ENCODE measurements at regions not wholly inside any gene's neighbourhood (a gene's known extent, or its start where the extent isn't known, plus 50 kb on each side); places are given as distances from the start of the nearest gene placed in this dataset.

GRCh38 chr15:101124731-101125451 is 127.0 kb downstream of the CHSY1 start:
- FAIRE-seq (no peak), DNase-seq (ENCODE audit: extremely low read depth in 1 of 4, low spot score in 3 of 4) (no peak), ATAC-seq (no peak)
- CTCF ChIA-PET (ENCODE audit: low intra/inter-chr PET ratio): no interaction called here
- peaks cover 2% of the 10 kb centered on the region; the same call in 1 of the 2 replicates for H3K9me3 ChIP-seq (replicated peaks; ENCODE audit: control insufficient read depth, insufficient read depth, low read depth, low read length)
- in situ Hi-C loops (cut with MboI): no loop called here
- POLR2A ChIA-PET: interaction anchor here (0.6 kb wide), 1 partner anchor 12 kb away, joined by 3 read pairs; no protein-coding TSS in a partner anchor
- H3K36me3 ChIP-seq (ENCODE audit: control insufficient read depth, insufficient read depth, low read length): no peaks in the 10 kb centered on the region
- H2AFZ ChIP-seq (ENCODE audit: low read depth, low read length): no peak overlapping the region
- no peak overlapping the region for H3K9ac ChIP-seq (ENCODE audit: insufficient read depth in 1 of 2, low read depth in 2 of 2, low read length in 2 of 2)
- no peak overlapping the region for H3K4me3 ChIP-seq
- intact Hi-C loops (cut with micrococcal nuclease): no loop called here
- no peaks in the 10 kb centered on the region for H3K9me1 ChIP-seq (ENCODE audit: control insufficient read depth, insufficient read depth, low read length)
- no peaks in the 10 kb centered on the region for H3K79me2 ChIP-seq (ENCODE audit: control insufficient read depth, insufficient read depth, low read length)
- H3K27ac ChIP-seq (ENCODE audit: extremely low read depth, low read depth, low read length): no peak overlapping the region
- H3K4me2 ChIP-seq (ENCODE audit: insufficient read depth, low read length): no peak overlapping the region
- BruUV-seq (replicated peaks): no TSS peak
- WGBS (ENCODE audit: insufficient coverage, low coverage, missing lambda C conversion rate): 42% methylated on average over 9 of the region's 10 CpGs
- peaks cover 5 to 17% of the 10 kb centered on the region in 2 experiments; a peak in 4 of 5 replicates for H3K4me1 ChIP-seq (replicated peaks in 1 of 2; ENCODE audit: control insufficient read depth in 2 of 2, insufficient read depth in 2 of 2, low read length in 2 of 2)
- H3K27me3 ChIP-seq (ENCODE audit: control insufficient read depth in 2 of 2, insufficient read depth in 2 of 2, low read length in 2 of 2): peaks cover 0 to 8% of the 10 kb centered on the region in 2 experiments; a peak in 1 of 5 replicates
- H4K20me1 ChIP-seq (replicated peaks; ENCODE audit: control insufficient read depth, insufficient read depth, low read length): no peaks in the 10 kb centered on the region; the same call in 1 of the 2 replicates
- TF ChIP-seq ZNF830 (CRISPR knock-in tag; IDR thresholded peaks at IDR 0.05) (no peak), FOXP4 (CRISPR knock-in tag; IDR thresholded peaks at IDR 0.05; ENCODE audit: borderline replicate concordance) (no peak), FOXM1 (IDR thresholded peaks at IDR 0.05; ENCODE audit: low read depth) (no peak), FOXM1 (CRISPR knock-in tag; IDR thresholded peaks at IDR 0.05; ENCODE audit: low read depth) (no peak), ZNF551 (CRISPR knock-in tag; IDR thresholded peaks at IDR 0.05) (no peak), DACH1 (IDR thresholded peaks at IDR 0.05; ENCODE audit: partially characterized antibody) (no peak), CHCHD3 (CRISPR knock-in tag; IDR thresholded peaks at IDR 0.05) (no peak), ZNF318 (IDR thresholded peaks at IDR 0.05; ENCODE audit: borderline replicate concordance in 1 of 2, low read depth in 1 of 2) (no peak), PATZ1 (CRISPR knock-in tag; IDR thresholded peaks at IDR 0.05; ENCODE audit: borderline replicate concordance) (no peak)
